ENCODE measurements at regions not wholly inside any gene's neighbourhood (a gene's known extent, or its start where the extent isn't known, plus 50 kb on each side); places are given as distances from the start of the nearest gene placed in this dataset.

GRCh38 chr15:98163319-98164045 is 203.0 kb downstream of the ARRDC4 start:
- no peak for DNase-seq (ENCODE audit: low spot score in 2 of 2)

DNA sequence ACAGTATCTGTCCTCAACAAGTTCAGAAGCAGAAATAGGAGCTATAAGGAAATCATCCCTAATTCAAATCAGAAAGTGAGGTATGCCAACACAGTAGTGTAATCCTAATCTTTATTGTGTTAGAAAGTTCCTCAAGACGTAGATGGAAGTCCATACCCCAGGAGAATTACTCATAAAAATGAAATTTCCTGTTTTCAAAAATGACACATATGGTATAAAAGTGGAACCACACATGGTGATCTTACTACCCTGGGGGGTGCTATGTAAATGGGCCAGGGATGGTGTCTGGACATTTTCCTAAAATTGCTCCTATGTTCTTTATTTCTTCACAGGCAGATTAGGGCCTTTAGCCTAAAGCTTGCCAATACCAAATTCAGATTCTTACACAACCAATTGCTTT is 204.1 kb downstream of the ARRDC4 start:
- no peak for DNase-seq (ENCODE audit: low spot score in 2 of 2)
- Histone ChIP-seq H3K4me3 (no peak overlapping the region), H3K9me3 (no peaks in the 10 kb centered on the region), H3K36me3 (no peaks in the 10 kb centered on the region), H3K4me1 (no peaks in the 10 kb centered on the region), H3K27me3 (peaks cover 0 to 5% of the 10 kb centered on the region in 2 donors), H3K27ac (no peak overlapping the region)
- TF ChIP-seq POLR2AphosphoS5 (IDR thresholded peaks at IDR 0.05) (no peak), CTCF (IDR thresholded peaks at IDR 0.05) (no peak), POLR2A (IDR thresholded peaks at IDR 0.05) (no peak)
- intact Hi-C loops (cut with DNase I; ENCODE audit: low total_unique reads) = no loop called here

More at GRCh38 chr15:98163319-98164045, 203.0 kb downstream of the ARRDC4 start:
- H3K27ac ChIP-seq = no peak overlapping the region
- H3K4me1 ChIP-seq = no peaks in the 10 kb centered on the region
- H3K9me3 ChIP-seq = no peaks in the 10 kb centered on the region
- no peak for TF ChIP-seq CTCF (IDR thresholded peaks at IDR 0.05)
- no peak for TF ChIP-seq POLR2A (IDR thresholded peaks at IDR 0.05)
- no peak for TF ChIP-seq POLR2AphosphoS5 (IDR thresholded peaks at IDR 0.05)
- H3K36me3 ChIP-seq = no peaks in the 10 kb centered on the region
- no peak overlapping the region for H3K4me3 ChIP-seq
- peaks cover 0 to 5% of the 10 kb centered on the region in 2 donors for H3K27me3 ChIP-seq
- intact Hi-C loops (cut with DNase I; ENCODE audit: low total_unique reads) = no loop called here

DNA sequence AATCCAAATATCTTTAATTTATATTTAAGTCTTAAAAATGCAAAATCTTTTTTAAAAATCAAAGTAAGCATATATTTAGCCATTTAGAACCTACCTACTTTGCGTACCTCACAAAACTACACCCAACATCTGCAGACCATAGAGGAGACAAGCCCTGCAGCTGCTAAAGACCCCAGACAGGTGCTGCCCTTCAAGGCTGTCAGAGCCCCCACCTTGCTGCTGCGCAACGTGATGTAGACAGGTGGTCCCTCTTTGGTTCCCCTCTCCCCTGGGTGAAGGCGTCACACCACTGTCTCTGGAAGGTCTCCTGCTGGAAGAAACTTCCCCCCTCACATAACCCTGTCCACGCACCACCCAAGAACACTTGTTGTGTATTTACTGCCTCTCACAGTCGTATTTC is 204.5 kb downstream of the ARRDC4 start:
- intact Hi-C loops (cut with DNase I; ENCODE audit: low total_unique reads) = no loop called here
- H3K27me3 ChIP-seq = peaks cover 0 to 5% of the 10 kb centered on the region in 2 donors

GRCh38 chr15:98167722-98168268 is 207.3 kb downstream of the ARRDC4 start:
- H3K4me1 ChIP-seq = no peaks in the 10 kb centered on the region
- H3K27me3 ChIP-seq = peaks cover 0 to 5% of the 10 kb centered on the region in 2 donors
- intact Hi-C loops (cut with DNase I; ENCODE audit: low total_unique reads) = no loop called here
- no peak overlapping the region for H3K27ac ChIP-seq
- H3K4me3 ChIP-seq = no peak overlapping the region
- no peak for TF ChIP-seq POLR2A (IDR thresholded peaks at IDR 0.05)
- no peak for TF ChIP-seq POLR2AphosphoS5 (IDR thresholded peaks at IDR 0.05)
- no peak for TF ChIP-seq CTCF (IDR thresholded peaks at IDR 0.05)
- no peak for DNase-seq (ENCODE audit: low spot score in 2 of 2)
- H3K9me3 ChIP-seq = no peaks in the 10 kb centered on the region
- no peaks in the 10 kb centered on the region for H3K36me3 ChIP-seq

More for the DNA sequence above, 204.5 kb downstream of the ARRDC4 start:
- no peak for TF ChIP-seq POLR2AphosphoS5 (IDR thresholded peaks at IDR 0.05)
- TF ChIP-seq CTCF (IDR thresholded peaks at IDR 0.05) = no peak
- TF ChIP-seq POLR2A (IDR thresholded peaks at IDR 0.05) = no peak
- Histone ChIP-seq H3K4me3 (no peak overlapping the region), H3K27ac (no peak overlapping the region), H3K9me3 (no peaks in the 10 kb centered on the region), H3K4me1 (no peaks in the 10 kb centered on the region), H3K36me3 (no peaks in the 10 kb centered on the region)
- DNase-seq (ENCODE audit: low spot score in 2 of 2) = no peak

DNA sequence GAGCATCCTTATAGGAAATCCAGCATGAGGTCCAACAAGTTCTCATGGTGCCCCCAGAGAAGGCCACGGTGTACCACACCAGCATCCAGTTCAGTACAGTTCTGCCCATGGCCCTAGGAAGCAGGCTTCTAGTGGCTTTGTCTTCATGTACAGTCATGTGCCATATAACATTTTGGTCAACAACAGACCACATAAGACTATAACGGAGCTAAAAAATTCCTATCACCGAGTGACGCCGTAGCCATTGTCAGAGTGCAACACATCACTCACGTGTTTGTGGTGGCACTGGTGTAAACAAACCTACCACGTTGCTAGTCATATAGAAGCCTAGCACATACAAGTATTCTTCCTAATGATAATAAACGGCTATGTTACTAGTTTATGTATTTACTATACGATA is 209.0 kb downstream of the ARRDC4 start:
- H3K36me3 ChIP-seq = no peaks in the 10 kb centered on the region
- no peak for TF ChIP-seq POLR2AphosphoS5 (IDR thresholded peaks at IDR 0.05)
- no peak for TF ChIP-seq CTCF (IDR thresholded peaks at IDR 0.05)
- no peak for TF ChIP-seq POLR2A (IDR thresholded peaks at IDR 0.05)
- H3K27ac ChIP-seq = no peak overlapping the region
- no peaks in the 10 kb centered on the region for H3K4me1 ChIP-seq
- no peak for DNase-seq (ENCODE audit: low spot score in 2 of 2)
- intact Hi-C loops (cut with DNase I; ENCODE audit: low total_unique reads) = no loop called here
- no peaks in the 10 kb centered on the region for H3K9me3 ChIP-seq
- no peak overlapping the region for H3K4me3 ChIP-seq
- H3K27me3 ChIP-seq = no peaks in the 10 kb centered on the region
